AG04450 (cell line): ENCODE measurements at regions not wholly inside any gene's neighbourhood (a gene's known extent, or its start where the extent isn't known, plus 50 kb on each side); places are given as distances from the start of the nearest gene placed in this dataset.

Experiments used
- CTCF ChIA-PET: fragments of 300-600, 350-600 bp; formaldehyde crosslinking; extraction: SDS; loops from one replicate; lab custom pipeline; 2022; ENCODE audit warnings: antibody characterized with exemption, inconsistent platforms; lab: Charles Lee
- POLR2A ChIA-PET: fragments of 350-600 bp; formaldehyde crosslinking; extraction: SDS; loops from one replicate; lab custom pipeline; 2021; ENCODE audit warnings: antibody characterized with exemption, inconsistent platforms; lab: Yijun Ruan, JAX
- DNase-seq: peaks from one replicate; pipeline ENCODE4 v3.0.0-alpha.2; 2011; ENCODE audit warnings: low read depth, low spot score
- H3K27ac ChIP-seq: one replicate; pipeline ENCODE4 v1.5.1; 2012; ENCODE audit warnings: low read depth, low read length, control low read depth
- H3K27me3 ChIP-seq: one replicate; pipeline ENCODE4 v1.6.0; 2012; ENCODE audit warnings: low read length; ENCODE audit not compliant: control insufficient read depth, insufficient read depth
- H3K4me3 ChIP-seq: 2 replicates; pipeline ENCODE4 v1.5.1; 2011; ENCODE audit warnings: mild to moderate bottlenecking, low read depth, low read length, control low read depth
- H3K9me3 ChIP-seq: 2 replicates; pipeline ENCODE4 v1.5.1; 2012; ENCODE audit warnings: low read length; ENCODE audit not compliant: control insufficient read depth, insufficient read depth
- TF ChIP-seq, protein P1 (sequence below): IDR thresholded peaks from 2 replicates; pipeline ENCODE4 v1.5.1; 2011; ENCODE audit warnings: low read depth, low read length, control low read depth, inconsistent platforms

DNA sequence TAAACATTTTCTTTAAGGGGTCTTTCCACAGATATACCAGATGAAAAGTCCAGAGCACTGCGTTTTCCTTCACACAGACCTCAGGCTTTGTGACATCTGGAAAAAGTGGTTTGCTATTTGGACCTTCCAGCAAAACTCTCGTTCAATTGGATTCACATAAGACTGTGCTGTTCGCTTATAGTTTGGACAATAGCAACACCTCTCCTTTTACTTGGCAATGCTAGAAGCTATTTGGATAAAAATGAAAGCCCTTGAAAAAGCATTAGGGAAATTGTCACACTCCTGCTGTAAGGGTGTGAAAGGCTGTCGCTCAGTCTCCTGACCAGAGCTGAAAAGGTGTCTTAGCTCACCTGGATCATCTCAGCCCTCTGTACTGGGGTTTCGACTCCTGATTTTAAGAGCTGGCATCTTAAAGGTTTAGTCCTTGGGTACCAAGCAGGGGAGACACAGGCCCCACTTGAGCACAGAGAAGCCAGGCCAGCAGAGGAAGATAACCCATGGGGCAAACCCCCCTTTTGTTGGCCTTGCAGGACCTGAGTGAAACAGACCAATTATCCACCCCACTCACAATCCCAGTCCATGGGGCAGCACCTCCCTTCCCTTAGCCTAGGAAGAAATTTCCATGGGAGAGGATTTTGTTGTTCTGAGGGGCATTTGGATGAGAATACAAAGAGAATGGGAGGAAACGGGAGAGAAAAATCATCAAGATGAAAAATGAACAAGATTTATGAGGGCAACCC lies 257.6 kb downstream of the DLEU7 start:
- Histone ChIP-seq H3K27me3 (peaks cover 8% of the 10 kb centered on the region), H3K27ac (no peak overlapping the region), H3K4me3 (no peak overlapping the region), H3K9me3 (peaks cover 3% of the 10 kb centered on the region; the same call in 1 of the 2 replicates)
- TF ChIP-seq, protein P1, sequence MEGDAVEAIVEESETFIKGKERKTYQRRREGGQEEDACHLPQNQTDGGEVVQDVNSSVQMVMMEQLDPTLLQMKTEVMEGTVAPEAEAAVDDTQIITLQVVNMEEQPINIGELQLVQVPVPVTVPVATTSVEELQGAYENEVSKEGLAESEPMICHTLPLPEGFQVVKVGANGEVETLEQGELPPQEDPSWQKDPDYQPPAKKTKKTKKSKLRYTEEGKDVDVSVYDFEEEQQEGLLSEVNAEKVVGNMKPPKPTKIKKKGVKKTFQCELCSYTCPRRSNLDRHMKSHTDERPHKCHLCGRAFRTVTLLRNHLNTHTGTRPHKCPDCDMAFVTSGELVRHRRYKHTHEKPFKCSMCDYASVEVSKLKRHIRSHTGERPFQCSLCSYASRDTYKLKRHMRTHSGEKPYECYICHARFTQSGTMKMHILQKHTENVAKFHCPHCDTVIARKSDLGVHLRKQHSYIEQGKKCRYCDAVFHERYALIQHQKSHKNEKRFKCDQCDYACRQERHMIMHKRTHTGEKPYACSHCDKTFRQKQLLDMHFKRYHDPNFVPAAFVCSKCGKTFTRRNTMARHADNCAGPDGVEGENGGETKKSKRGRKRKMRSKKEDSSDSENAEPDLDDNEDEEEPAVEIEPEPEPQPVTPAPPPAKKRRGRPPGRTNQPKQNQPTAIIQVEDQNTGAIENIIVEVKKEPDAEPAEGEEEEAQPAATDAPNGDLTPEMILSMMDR = no peak
- ChIA-PET POLR2A (no interaction called here), CTCF (no interaction called here)
- no peak for DNase-seq

DNA sequence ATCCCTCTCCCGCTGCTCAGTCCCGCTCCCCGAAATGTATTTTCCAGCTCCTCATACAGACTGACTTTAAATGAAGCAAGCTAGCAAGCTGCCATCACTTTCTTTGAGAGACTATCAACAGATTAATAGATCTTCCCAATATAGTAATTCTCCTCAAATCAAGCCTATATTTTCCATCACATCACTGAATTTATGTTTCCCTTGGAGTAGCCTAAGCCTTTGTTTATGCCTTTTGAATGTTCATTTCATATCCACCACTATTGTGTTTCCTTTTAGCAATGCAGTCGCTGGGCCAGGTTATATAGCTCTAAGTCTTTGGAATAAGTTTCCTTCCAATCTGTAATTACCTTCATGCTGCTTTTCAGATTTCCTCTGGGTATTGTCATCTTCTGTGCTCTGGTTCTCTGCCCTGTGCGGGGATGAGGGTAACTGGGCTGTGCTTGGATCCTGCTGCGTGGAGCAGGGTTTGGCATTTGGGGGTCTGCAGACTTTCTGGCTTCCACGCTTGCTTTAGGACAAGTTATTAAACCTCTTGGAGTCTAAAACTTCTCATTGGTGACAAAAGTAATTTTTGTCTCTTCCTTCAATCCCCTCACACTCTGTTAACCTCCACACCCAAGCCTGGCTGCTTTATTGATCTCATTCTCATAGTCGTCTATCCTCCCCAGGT lies 256.9 kb downstream of the DLEU7 start:
- DNase-seq = no peak
- Histone ChIP-seq H3K27me3 (peaks cover 8% of the 10 kb centered on the region), H3K9me3 (peaks cover 3% of the 10 kb centered on the region; the same call in 1 of the 2 replicates), H3K4me3 (no peak overlapping the region), H3K27ac (no peak overlapping the region)
- TF ChIP-seq, protein P1 = no peak
- ChIA-PET CTCF (no interaction called here), POLR2A (no interaction called here)

DNA sequence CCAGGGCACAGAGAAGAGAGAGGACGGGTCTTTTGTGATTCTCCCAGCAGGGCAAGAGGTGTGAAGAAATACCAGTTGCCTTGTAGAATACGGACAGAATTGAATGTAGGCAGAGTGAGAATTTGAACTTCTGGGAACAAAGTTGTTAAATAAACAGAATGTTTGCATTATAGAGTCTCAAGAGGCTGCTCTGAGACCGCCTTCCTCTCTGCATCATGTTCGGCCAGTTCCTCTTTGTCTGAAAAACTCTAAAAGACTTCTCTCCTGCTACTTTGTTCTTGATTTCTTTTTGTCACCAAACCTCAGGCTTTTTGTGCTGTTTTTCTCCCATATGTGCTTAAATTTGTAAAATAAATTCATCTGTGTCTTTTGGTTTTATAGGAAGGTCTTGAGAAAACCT lies 256.4 kb downstream of the DLEU7 start:
- Histone ChIP-seq H3K9me3 (peaks cover 3% of the 10 kb centered on the region; the same call in 1 of the 2 replicates), H3K27me3 (peaks cover 8% of the 10 kb centered on the region), H3K4me3 (no peak overlapping the region), H3K27ac (no peak overlapping the region)
- DNase-seq = no peak
- TF ChIP-seq, protein P1 = no peak
- CTCF ChIA-PET = no interaction called here
- POLR2A ChIA-PET = no interaction called here

- DNase-seq = no peak
- no peak overlapping the region for H3K27ac ChIP-seq
These were observed 255.7 kb downstream of the DLEU7 start for GRCh38 chr13:50587645-50588373.

More at GRCh38 chr13:50587645-50588373, 255.7 kb downstream of the DLEU7 start:
- CTCF ChIA-PET = no interaction called here
- Histone ChIP-seq H3K4me3 (no peak overlapping the region), H3K9me3 (peaks cover 3% of the 10 kb centered on the region; the same call in 1 of the 2 replicates), H3K27me3 (peaks cover 6% of the 10 kb centered on the region)
- POLR2A ChIA-PET = no interaction called here
- TF ChIP-seq, protein P1 = no peak
